ENCODE measurements at regions not wholly inside any gene's neighbourhood (a gene's known extent, or its start where the extent isn't known, plus 50 kb on each side); places are given as distances from the start of the nearest gene placed in this dataset.

- TF ChIP-seq EP300 (IDR thresholded peaks at IDR 0.05) = no peak
- TF ChIP-seq CTCF (IDR thresholded peaks at IDR 0.05) = no peak
These were observed 921.1 kb upstream of the GHITM start for GRCh38 chr10:83218205-83218604.
